Hepatocyte (in vitro differentiated cells): ENCODE measurements at regions not wholly inside any gene's neighbourhood (a gene's known extent, or its start where the extent isn't known, plus 50 kb on each side); places are given as distances from the start of the nearest gene placed in this dataset.
A peak's percentile ranks its signal among the peaks of the same experiment; 100 is the strongest.

Experiments
- DNase-seq: peaks from one replicate; pipeline ENCODE4 v3.0.0-alpha.2; 2016; ENCODE audit warnings: low spot score
- H2AFZ ChIP-seq: fragments of 200-600 bp; sonication (generic); 2 replicates; pipeline ENCODE4 v1.6.0; 2016; ENCODE audit warnings: antibody characterized with exemption, mild to moderate bottlenecking
- H3K27ac ChIP-seq: fragments of 200-600 bp; sonication (generic); 2 replicates; pipeline ENCODE4 v1.5.1; 2016; ENCODE audit warnings: mild to moderate bottlenecking
- H3K27me3 ChIP-seq: fragments of 200-600 bp; sonication (generic); 2 replicates; pipeline ENCODE4 v1.6.1; 2016
- H3K36me3 ChIP-seq: fragments of 200-600 bp; sonication (generic); replicated peaks from 2 replicates; pipeline ENCODE4 v1.5.1; 2016; ENCODE audit warnings: low read depth; ENCODE audit not compliant: insufficient read depth
- H3K4me1 ChIP-seq: fragments of 200-600 bp; sonication (generic); 2 replicates; pipeline ENCODE4 v1.5.1; 2016; ENCODE audit warnings: mild to moderate bottlenecking, moderate library complexity; ENCODE audit not compliant: insufficient read depth
- H3K4me2 ChIP-seq: fragments of 200-600 bp; sonication (generic); 2 replicates; pipeline ENCODE4 v1.6.0; 2016
- H3K4me3 ChIP-seq: fragments of 200-600 bp; sonication (generic); 2 replicates; pipeline ENCODE4 v1.5.1; 2016; ENCODE audit warnings: mild to moderate bottlenecking
- H3K79me2 ChIP-seq: fragments of 200-600 bp; sonication (generic); 2 replicates; pipeline ENCODE4 v1.6.0; 2017; ENCODE audit warnings: mild to moderate bottlenecking
- H3K9me2 ChIP-seq: fragments of 200-600 bp; sonication (generic); replicated peaks from 2 replicates; pipeline ENCODE4 v1.6.0; 2017; ENCODE audit warnings: mild to moderate bottlenecking; ENCODE audit not compliant: insufficient read depth
- H3K9me3 ChIP-seq: fragments of 200-600 bp; sonication (generic); 2 replicates; pipeline ENCODE4 v1.5.1; 2016; ENCODE audit warnings: low read depth, mild to moderate bottlenecking
- H4K20me1 ChIP-seq: fragments of 200-600 bp; sonication (generic); 2 replicates; pipeline ENCODE4 v1.6.0; 2016; ENCODE audit warnings: mild to moderate bottlenecking; ENCODE audit not compliant: insufficient read depth, poor library complexity, severe bottlenecking
- CTCF ChIP-seq: fragments of 200-600 bp; sonication (generic); IDR thresholded peaks from 2 replicates; pipeline ENCODE4 v1.5.1; 2016; ENCODE audit warnings: antibody characterized with exemption, mild to moderate bottlenecking; ENCODE audit not compliant: poor library complexity
- EZH2 ChIP-seq: fragments of 200-600 bp; sonication (generic); IDR thresholded peaks from 2 replicates; pipeline ENCODE4 v1.6.1; 2016; ENCODE audit warnings: antibody characterized with exemption, mild to moderate bottlenecking, borderline replicate concordance
- EZH2phosphoT487 ChIP-seq: fragments of 200-600 bp; sonication (generic); IDR thresholded peaks from one replicate; pipeline ENCODE4 v1.6.1; 2018; ENCODE audit warnings: antibody characterized with exemption, mild to moderate bottlenecking, low read depth, moderate library complexity; ENCODE audit not compliant: unreplicated experiment, severe bottlenecking
- WGBS: methylation state at CpG from one replicate; pipeline ENCODE4 v1.1.6; 2016; ENCODE audit warnings: low lambda C conversion rate; ENCODE audit errors: missing lambda C conversion rate; 5-methylcytosine and 5-hydroxymethylcytosine counted together

GRCh38 chr9:85487872-85488271 is 253.9 kb downstream of the AGTPBP1 start:
- no peak overlapping the region for H3K4me3 ChIP-seq
- H3K27me3 ChIP-seq: peaks cover 13% of the 10 kb centered on the region
- no peaks in the 10 kb centered on the region for H3K36me3 ChIP-seq
- no peak for TF ChIP-seq EZH2phosphoT487
- TF ChIP-seq EZH2: no peak
- no peak for TF ChIP-seq CTCF
- no peaks in the 10 kb centered on the region for H3K9me2 ChIP-seq
- no peak overlapping the region for H2AFZ ChIP-seq
- no peaks in the 10 kb centered on the region for H4K20me1 ChIP-seq
- 96% methylated on average over 5 of the region's 5 CpGs for WGBS
- H3K4me1 ChIP-seq: no peaks in the 10 kb centered on the region
- no peaks in the 10 kb centered on the region for H3K79me2 ChIP-seq
- H3K4me2 ChIP-seq: no peak overlapping the region
- no peaks in the 10 kb centered on the region for H3K9me3 ChIP-seq
- no peak for DNase-seq
- H3K27ac ChIP-seq: no peak overlapping the region

- DNase-seq: no peak
- H3K27me3 ChIP-seq: peaks cover 29% of the 10 kb centered on the region
- H3K4me3 ChIP-seq: no peak overlapping the region
- H3K9me3 ChIP-seq: no peaks in the 10 kb centered on the region
- no peaks in the 10 kb centered on the region for H4K20me1 ChIP-seq
- no peaks in the 10 kb centered on the region for H3K36me3 ChIP-seq
- no peaks in the 10 kb centered on the region for H3K4me1 ChIP-seq
- no peak overlapping the region for H3K4me2 ChIP-seq
- TF ChIP-seq CTCF: no peak
- no peak for TF ChIP-seq EZH2
- TF ChIP-seq EZH2phosphoT487: no peak
- no peak overlapping the region for H2AFZ ChIP-seq
- no peaks in the 10 kb centered on the region for H3K9me2 ChIP-seq
- H3K79me2 ChIP-seq: no peaks in the 10 kb centered on the region
- WGBS: 61% methylated on average over 2 of the region's 2 CpGs
- H3K27ac ChIP-seq: no peak overlapping the region
Observed at GRCh38 chr9:85484235-85484634, 257.5 kb downstream of the AGTPBP1 start.

- Histone ChIP-seq H3K79me2 (no peaks in the 10 kb centered on the region), H3K36me3 (no peaks in the 10 kb centered on the region), H2AFZ (no peak overlapping the region), H3K4me2 (no peak overlapping the region), H3K4me3 (no peak overlapping the region), H3K9me3 (no peaks in the 10 kb centered on the region), H3K27ac (no peak overlapping the region), H4K20me1 (no peaks in the 10 kb centered on the region), H3K27me3 (peaks cover 31% of the 10 kb centered on the region), H3K4me1 (no peaks in the 10 kb centered on the region), H3K9me2 (no peaks in the 10 kb centered on the region)
- TF ChIP-seq EZH2: no peak
- no peak for TF ChIP-seq EZH2phosphoT487
- peak; percentile 42 for TF ChIP-seq CTCF
- DNase-seq: no peak
- 72% methylated on average over 4 of the region's 4 CpGs for WGBS
Observed at GRCh38 chr9:85483208-85483607, 258.5 kb downstream of the AGTPBP1 start.

GRCh38 chr9:85479305-85479704 is 262.4 kb downstream of the AGTPBP1 start:
- no peaks in the 10 kb centered on the region for H3K4me1 ChIP-seq
- H3K9me2 ChIP-seq: no peaks in the 10 kb centered on the region
- no peak overlapping the region for H2AFZ ChIP-seq
- no peaks in the 10 kb centered on the region for H3K36me3 ChIP-seq
- H4K20me1 ChIP-seq: no peaks in the 10 kb centered on the region
- H3K27me3 ChIP-seq: peaks cover 18% of the 10 kb centered on the region
- H3K27ac ChIP-seq: no peak overlapping the region
- no peaks in the 10 kb centered on the region for H3K79me2 ChIP-seq
- no peaks in the 10 kb centered on the region for H3K9me3 ChIP-seq
- 84% methylated on average over 1 of the region's 1 CpG for WGBS
- no peak for DNase-seq
- H3K4me3 ChIP-seq: no peak overlapping the region
- no peak for TF ChIP-seq CTCF
- no peak for TF ChIP-seq EZH2
- no peak for TF ChIP-seq EZH2phosphoT487
- no peak overlapping the region for H3K4me2 ChIP-seq
